Panc1 (cell line): ENCODE measurements at regions not wholly inside any gene's neighbourhood (a gene's known extent, or its start where the extent isn't known, plus 50 kb on each side); places are given as distances from the start of the nearest gene placed in this dataset.

ENCODE experiments used
- ATAC-seq: fragments of 200-7000 bp; cut with Tn5 transposase; 2 replicates; pipeline ENCODE4 v1.9.1; 2020; ENCODE audit warnings: mild to moderate bottlenecking, moderate library complexity
- BruUV-seq: library from RNA; stranded (reverse); fragments of 400-500 nt; replicated peaks from 2 replicates; lab custom pipeline; 2021; lab: Mats Ljungman, UMichigan
- CTCF ChIA-PET: fragments of 300-600 bp; sonication (Branson Sonifier 250); formaldehyde crosslinking; loops from one replicate; lab custom pipeline; 2022; ENCODE audit warnings: antibody characterized with exemption; lab: Charles Lee
- POLR2A ChIA-PET: fragments of 300-600 bp; sonication (Branson Sonifier 250); formaldehyde crosslinking; loops from one replicate; lab custom pipeline; 2022; ENCODE audit warnings: antibody characterized with exemption; lab: Charles Lee
- DNase-seq: peaks from one replicate; pipeline ENCODE4 v3.0.0-alpha.2; 2010; ENCODE audit warnings: low read depth, low spot score
- H3K27ac ChIP-seq: 2 replicates; pipeline ENCODE4 v1.5.1; 2011; ENCODE audit warnings: mild to moderate bottlenecking, low read length, inconsistent platforms
- H3K27me3 ChIP-seq: fragments of 200-500 bp; sonication (Bioruptor generic); 2 replicates; pipeline ENCODE4 v1.6.0; 2014; ENCODE audit warnings: low read length, inconsistent platforms; ENCODE audit not compliant: control insufficient read depth, insufficient read depth
- H3K36me3 ChIP-seq: fragments of 200-500 bp; sonication (Bioruptor generic); 2 replicates; pipeline ENCODE4 v1.5.1; 2014; ENCODE audit warnings: inconsistent platforms, mild to moderate bottlenecking, low read length, moderate library complexity; ENCODE audit not compliant: control insufficient read depth, insufficient read depth
- H3K4me1 ChIP-seq: 2 replicates; pipeline ENCODE4 v1.5.1; 2011; ENCODE audit warnings: inconsistent platforms, mild to moderate bottlenecking, low read length, moderate library complexity; ENCODE audit not compliant: control insufficient read depth, insufficient read depth
- H3K4me3 ChIP-seq, 2 experiments: 2 replicates each; pipeline ENCODE4 v1.5.1; 2011 to 2012; ENCODE audit warnings: low read depth in 2 of 2, low read length in 2 of 2, mild to moderate bottlenecking in 2 of 2, inconsistent platforms in 1 of 2, moderate library complexity in 1 of 2
- H3K9me3 ChIP-seq: fragments of 200-500 bp; sonication (Bioruptor generic); 2 replicates; pipeline ENCODE4 v1.5.1; 2014; ENCODE audit warnings: low read depth, mild to moderate bottlenecking, inconsistent platforms, low read length, moderate library complexity; ENCODE audit not compliant: control insufficient read depth, insufficient read depth
- CTCF ChIP-seq: fragments of 450-650 bp; IDR thresholded peaks from 2 replicates; pipeline ENCODE4 v1.5.1; 2017; ENCODE audit warnings: mild to moderate bottlenecking
- POLR2AphosphoS5 ChIP-seq: IDR thresholded peaks from 2 replicates; pipeline ENCODE4 v1.6.1; 2012; ENCODE audit warnings: mild to moderate bottlenecking, low read depth, low read length, moderate library complexity
- REST ChIP-seq, 2 experiments: IDR thresholded peaks; 2 replicates each; pipeline ENCODE4 v1.6.1; 2011 to 2012; ENCODE audit warnings: low read depth in 2 of 2, control low read depth in 1 of 2, low read length in 1 of 2, mild to moderate bottlenecking in 1 of 2, moderate library complexity in 1 of 2; ENCODE audit not compliant: insufficient read depth in 1 of 2
- SIN3A ChIP-seq: IDR thresholded peaks from 2 replicates; pipeline ENCODE4 v1.6.1; 2012; ENCODE audit warnings: low read depth, mild to moderate bottlenecking, low read length, moderate library complexity, borderline replicate concordance; ENCODE audit not compliant: insufficient read depth
- TCF7L2 ChIP-seq: IDR thresholded peaks from 2 replicates; pipeline ENCODE4 v1.6.1; 2011; ENCODE audit warnings: mild to moderate bottlenecking, low read depth, low read length, inconsistent platforms
- in situ Hi-C: cut with HindIII; loops from 2 replicates; pipeline ENCODE4 v1.10.0; 2016; ENCODE audit warnings: low sequenced_read_pairs, low pct_unique_long_range_greater_than_20kb
- intact Hi-C: fragments of 100-400 bp; cut with micrococcal nuclease; formaldehyde crosslinking; loops from one replicate; pipeline ENCODE4 v1.10.0; 2022; ENCODE audit not compliant: unreplicated experiment

DNA sequence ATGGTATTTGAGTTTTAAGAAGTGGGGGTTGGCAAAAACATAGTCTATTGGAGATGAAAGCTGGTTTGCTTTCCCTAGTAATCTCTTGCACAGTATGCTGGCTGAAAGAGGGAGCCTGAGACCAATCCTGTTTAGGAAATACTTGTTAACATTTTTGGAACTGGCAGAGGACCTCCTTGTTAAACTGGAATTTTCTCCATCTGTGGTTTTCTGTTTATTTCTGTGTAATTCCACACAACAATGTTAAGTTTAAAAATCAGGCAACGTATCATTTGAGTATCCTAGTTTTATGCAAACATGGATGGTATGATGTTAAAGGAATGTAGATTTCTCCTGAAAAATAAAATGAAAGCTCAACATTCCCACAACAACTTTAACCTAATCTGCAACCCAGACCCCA, 536.0 kb upstream of the TBL1XR1 start:
- DNase-seq = no peak
- no peaks in the 10 kb centered on the region for H3K4me1 ChIP-seq
- H3K36me3 ChIP-seq = no peaks in the 10 kb centered on the region
- H3K27ac ChIP-seq = peak overlapping the region; percentile 19; the same call in 1 of the 2 replicates
- no peaks in the 10 kb centered on the region for H3K27me3 ChIP-seq
- ATAC-seq = no peak
- intact Hi-C loops (no loop called here), in situ Hi-C loops (no loop called here)
- H3K9me3 ChIP-seq = no peaks in the 10 kb centered on the region
- POLR2A ChIA-PET = interaction anchor here (0.6 kb wide), 1 partner anchor 54 kb away, joined by 7 read pairs; no protein-coding TSS in a partner anchor
- CTCF ChIA-PET = interaction anchor here (0.7 kb wide), 1 partner anchor 599 kb away, joined by 3 read pairs; no protein-coding TSS in a partner anchor
- TF ChIP-seq SIN3A = no peak
- no TSS peak for BruUV-seq
- no peak overlapping the region for H3K4me3 ChIP-seq

DNA sequence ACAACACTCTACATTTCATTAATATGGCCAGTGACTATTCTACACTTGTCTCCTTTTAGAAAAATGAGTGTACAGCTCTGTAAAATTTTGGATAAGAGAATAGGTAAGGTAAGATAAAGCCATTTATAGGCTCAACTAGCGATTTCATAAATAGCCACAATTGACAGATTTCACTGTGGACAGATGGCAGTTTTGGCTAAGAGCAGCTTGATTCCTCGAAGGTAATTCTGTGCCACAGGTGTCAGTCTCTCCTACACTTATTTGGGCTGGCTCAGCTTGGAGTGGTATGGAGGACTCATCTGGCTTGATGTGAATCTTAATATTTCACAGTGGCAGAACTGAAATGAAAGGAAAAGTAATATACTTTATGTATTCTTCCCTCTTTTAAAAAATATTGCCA, 536.7 kb upstream of the TBL1XR1 start:
- in situ Hi-C loops = no loop called here
- Histone ChIP-seq H3K36me3 (no peaks in the 10 kb centered on the region), H3K4me1 (no peaks in the 10 kb centered on the region), H3K27me3 (no peaks in the 10 kb centered on the region), H3K27ac (peak overlapping the region; percentile 19; the same call in 1 of the 2 replicates), H3K4me3 (no peak overlapping the region), H3K9me3 (no peaks in the 10 kb centered on the region)
- no TSS peak for BruUV-seq
- ChIA-PET POLR2A (interaction anchor here (0.6 kb wide), 1 partner anchor 55 kb away, joined by 7 read pairs; no protein-coding TSS in a partner anchor), CTCF (interaction anchor here (0.7 kb wide), 1 partner anchor 598 kb away, joined by 3 read pairs; no protein-coding TSS in a partner anchor)
- intact Hi-C loops = no loop called here
- DNase-seq (no peak), ATAC-seq (no peak)
- TF ChIP-seq CTCF (no peak), REST (IDR thresholded peaks at IDR 0.05; ENCODE audit: insufficient read depth in 1 of 2, low read depth in 2 of 2, low read length in 1 of 2) (no peak), POLR2AphosphoS5 (no peak), SIN3A (no peak), TCF7L2 (no peak)

- Histone ChIP-seq H3K36me3 (no peaks in the 10 kb centered on the region), H3K9me3 (no peaks in the 10 kb centered on the region), H3K4me3 (no peak overlapping the region), H3K4me1 (no peaks in the 10 kb centered on the region), H3K27me3 (no peaks in the 10 kb centered on the region), H3K27ac (no peak overlapping the region)
- ChIA-PET POLR2A (no interaction called here), CTCF (no interaction called here)
- intact Hi-C loops = no loop called here
- no peak for ATAC-seq
- in situ Hi-C loops = no loop called here
- BruUV-seq = no TSS peak
- no peak for TF ChIP-seq POLR2AphosphoS5
- no peak for TF ChIP-seq TCF7L2
- TF ChIP-seq SIN3A = no peak
- no peak for DNase-seq
These were observed 538.1 kb upstream of the TBL1XR1 start for GRCh38 chr3:177735431-177735830.
